OCI-LY7 (cell line): ENCODE measurements at regions not wholly inside any gene's neighbourhood (a gene's known extent, or its start where the extent isn't known, plus 50 kb on each side); places are given as distances from the start of the nearest gene placed in this dataset.

Experiments
- BruUV-seq: library from RNA; stranded (reverse); fragments of 400-500 nt; replicated peaks from 2 replicates; lab custom pipeline; 2021; lab: Mats Ljungman, UMichigan
- CTCF ChIA-PET: fragments of 300-600 bp; sonication (Branson Sonifier 250); formaldehyde crosslinking; loops from one replicate; lab custom pipeline; 2022; ENCODE audit warnings: antibody characterized with exemption; ENCODE audit not compliant: unreplicated experiment; lab: Charles Lee
- POLR2A ChIA-PET: fragments of 300-600 bp; sonication (Branson Sonifier 250); formaldehyde crosslinking; loops from one replicate; lab custom pipeline; 2022; ENCODE audit warnings: antibody characterized with exemption; lab: Charles Lee
- DNase-seq: peaks from one replicate; pipeline ENCODE4 v3.0.0-alpha.2; 2015; ENCODE audit warnings: low spot score
- H2AFZ ChIP-seq: fragments of 200-600 bp; sonication (generic), shearing (Covaris generic); 2 replicates; pipeline ENCODE4 v1.6.1; 2014; ENCODE audit warnings: mild to moderate bottlenecking, antibody characterized with exemption, low read length, moderate library complexity
- H3K27ac ChIP-seq: fragments of 200-600 bp; sonication (generic); 2 replicates; pipeline ENCODE4 v1.5.1; 2014; ENCODE audit warnings: mixed run types, low read depth, mild to moderate bottlenecking, moderate library complexity, low read length, inconsistent platforms; ENCODE audit not compliant: poor library complexity, severe bottlenecking
- H3K36me3 ChIP-seq: fragments of 200-600 bp; sonication (generic); 2 replicates; pipeline ENCODE4 v1.6.1; 2014; ENCODE audit warnings: mild to moderate bottlenecking, antibody characterized with exemption, low read length, moderate library complexity, mixed read lengths; ENCODE audit not compliant: insufficient read depth
- H3K4me1 ChIP-seq: fragments of 200-600 bp; sonication (generic); 2 replicates; pipeline ENCODE4 v1.5.1; 2014; ENCODE audit warnings: mild to moderate bottlenecking, low read length; ENCODE audit not compliant: insufficient read depth, poor library complexity, severe bottlenecking
- H3K4me2 ChIP-seq: fragments of 200-600 bp; sonication (generic); 2 replicates; pipeline ENCODE4 v1.6.1; 2014; ENCODE audit warnings: mild to moderate bottlenecking, low read length
- H3K4me3 ChIP-seq: fragments of 200-600 bp; sonication (generic); 2 replicates; pipeline ENCODE4 v1.5.1; 2014; ENCODE audit warnings: mild to moderate bottlenecking, low read depth, low read length; ENCODE audit not compliant: poor library complexity, severe bottlenecking
- H3K79me2 ChIP-seq: fragments of 200-600 bp; sonication (generic); 2 replicates; pipeline ENCODE4 v1.6.1; 2016; ENCODE audit warnings: low read depth, mild to moderate bottlenecking, low read length, moderate library complexity, mixed read lengths; ENCODE audit not compliant: insufficient read depth
- H3K9me2 ChIP-seq: fragments of 200-600 bp; sonication (generic); 2 replicates; pipeline ENCODE4 v1.6.1; 2016; ENCODE audit warnings: mild to moderate bottlenecking, low read length, mixed read lengths; ENCODE audit not compliant: insufficient read depth
- H3K9me3 ChIP-seq: fragments of 200-600 bp; sonication (generic); 2 replicates; pipeline ENCODE4 v1.6.1; 2014; ENCODE audit warnings: mild to moderate bottlenecking, mixed run types, low read length, mixed read lengths
- H4K20me1 ChIP-seq: fragments of 200-600 bp; sonication (generic); 2 replicates; pipeline ENCODE4 v1.6.1; 2014; ENCODE audit warnings: mild to moderate bottlenecking, antibody characterized with exemption, low read length, moderate library complexity, mixed read lengths; ENCODE audit not compliant: insufficient read depth
- CTCF ChIP-seq: fragments of 200-600 bp; sonication (generic); conservative IDR thresholded peaks from 2 replicates; pipeline ENCODE4 v1.5.1; 2014; ENCODE audit warnings: mild to moderate bottlenecking, antibody characterized with exemption, low read length, moderate library complexity, mixed read lengths
- EZH2phosphoT487 ChIP-seq: fragments of 200-600 bp; sonication (generic); IDR thresholded peaks from 2 replicates; pipeline ENCODE4 v1.6.1; 2018; ENCODE audit warnings: low read depth, borderline replicate concordance, mild to moderate bottlenecking, mixed run types, antibody characterized with exemption, low read length, moderate library complexity, mixed read lengths
- intact Hi-C: fragments of 100-400 bp; cut with micrococcal nuclease; formaldehyde crosslinking; loops from one replicate; pipeline ENCODE4 v1.10.0; 2022; ENCODE audit not compliant: unreplicated experiment

DNA sequence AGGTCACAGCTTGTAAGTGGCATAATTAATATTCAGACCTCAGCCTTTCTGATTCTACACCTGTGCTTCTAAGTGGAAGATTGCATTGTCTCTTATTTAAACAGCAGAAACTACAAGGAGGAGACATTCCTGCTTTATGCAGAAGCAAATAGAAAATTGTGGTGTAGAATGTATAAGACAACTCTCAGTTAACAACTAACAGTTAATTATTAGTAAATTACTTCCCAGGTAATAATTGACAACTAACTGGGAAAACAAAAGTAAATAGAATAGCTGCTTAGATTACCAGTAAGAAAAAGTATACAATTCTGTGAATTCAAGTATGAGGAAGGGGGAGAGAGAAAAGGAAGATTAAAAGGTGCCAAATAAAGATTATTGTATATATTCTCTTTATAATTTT lies 1210.5 kb upstream of the GYPC start:
- no peaks in the 10 kb centered on the region for H3K36me3 ChIP-seq
- ChIA-PET POLR2A (interaction anchor here (0.7 kb wide), 1 partner anchor 36 kb away, joined by 3 read pairs; no protein-coding TSS in a partner anchor), CTCF (no interaction called here)
- no peak overlapping the region for H3K4me3 ChIP-seq
- intact Hi-C loops = no loop called here
- no peaks in the 10 kb centered on the region for H3K9me3 ChIP-seq
- no peak overlapping the region for H3K4me2 ChIP-seq
- no peaks in the 10 kb centered on the region for H3K4me1 ChIP-seq
- no peaks in the 10 kb centered on the region for H3K9me2 ChIP-seq
- H2AFZ ChIP-seq = no peak overlapping the region
- no TSS peak for BruUV-seq
- no peak for TF ChIP-seq EZH2phosphoT487
- no peak for TF ChIP-seq CTCF
- H3K79me2 ChIP-seq = no peaks in the 10 kb centered on the region
- H3K27ac ChIP-seq = no peak overlapping the region
- no peaks in the 10 kb centered on the region for H4K20me1 ChIP-seq
- no peak for DNase-seq

GRCh38 chr2:125450092-125450491 lies 1205.9 kb upstream of the GYPC start:
- CTCF ChIA-PET = no interaction called here
- no TSS peak for BruUV-seq
- Histone ChIP-seq H3K4me1 (no peaks in the 10 kb centered on the region), H3K4me2 (no peak overlapping the region), H3K9me3 (no peaks in the 10 kb centered on the region), H3K4me3 (no peak overlapping the region), H3K36me3 (no peaks in the 10 kb centered on the region), H3K27ac (no peak overlapping the region), H2AFZ (no peak overlapping the region), H4K20me1 (no peaks in the 10 kb centered on the region), H3K9me2 (no peaks in the 10 kb centered on the region), H3K79me2 (no peaks in the 10 kb centered on the region)
- no peak for DNase-seq
- intact Hi-C loops = no loop called here
- POLR2A ChIA-PET = no interaction called here
- TF ChIP-seq EZH2phosphoT487 (no peak), CTCF (no peak)

GRCh38 chr2:125455110-125455509 lies 1200.8 kb upstream of the GYPC start:
- POLR2A ChIA-PET = no interaction called here
- CTCF ChIA-PET = no interaction called here

More at GRCh38 chr2:125455110-125455509, 1200.8 kb upstream of the GYPC start:
- H3K27ac ChIP-seq = no peak overlapping the region
- no peaks in the 10 kb centered on the region for H3K36me3 ChIP-seq
- H3K4me3 ChIP-seq = no peak overlapping the region
- H3K9me3 ChIP-seq = no peaks in the 10 kb centered on the region
- intact Hi-C loops = no loop called here
- H4K20me1 ChIP-seq = no peaks in the 10 kb centered on the region
- no TSS peak for BruUV-seq
- no peak overlapping the region for H3K4me2 ChIP-seq
- no peak for DNase-seq
- H3K79me2 ChIP-seq = no peaks in the 10 kb centered on the region
- no peaks in the 10 kb centered on the region for H3K9me2 ChIP-seq
- H3K4me1 ChIP-seq = no peaks in the 10 kb centered on the region
- TF ChIP-seq CTCF (no peak), EZH2phosphoT487 (no peak)
- no peak overlapping the region for H2AFZ ChIP-seq
